ENCODE measurements at regions not wholly inside any gene's neighbourhood (a gene's known extent, or its start where the extent isn't known, plus 50 kb on each side); places are given as distances from the start of the nearest gene placed in this dataset.

- H3K9me1 ChIP-seq (replicated peaks; ENCODE audit: control insufficient read depth, extremely low read depth, insufficient read depth, low read length) = no peaks in the 10 kb centered on the region
- POLR2A ChIA-PET = no interaction called here
- H3K27ac ChIP-seq (ENCODE audit: insufficient read depth, low read depth, low read length) = no peak overlapping the region
- no TSS peak for BruUV-seq (replicated peaks)
- no peak for TF ChIP-seq MAX (IDR thresholded peaks at IDR 0.05; ENCODE audit: insufficient read depth, insufficient read length)
- TF ChIP-seq MYC (IDR thresholded peaks at IDR 0.05; ENCODE audit: low read depth, low read length) = no peak
- TF ChIP-seq CTCF (IDR thresholded peaks at IDR 0.05; ENCODE audit: extremely low read depth in 1 of 2, insufficient read depth in 1 of 2, low read depth in 1 of 2, low read length in 2 of 2) = no peak
- no peak for TF ChIP-seq POLR2AphosphoS5 (IDR thresholded peaks at IDR 0.05; ENCODE audit: insufficient read depth, low read depth, low read length)
- no peak for TF ChIP-seq GATA2 (IDR thresholded peaks at IDR 0.05; ENCODE audit: insufficient read depth, insufficient read length, low read depth, low read length)
- TF ChIP-seq POLR2A (IDR thresholded peaks at IDR 0.05; ENCODE audit: low read depth, low read length) = no peak
- no peak for TF ChIP-seq JUN (IDR thresholded peaks at IDR 0.05; ENCODE audit: borderline replicate concordance, insufficient read depth, insufficient read length, low read depth)
- no peak for TF ChIP-seq FOS (IDR thresholded peaks at IDR 0.05; ENCODE audit: borderline replicate concordance, insufficient read depth, low read length)
- no peak for TF ChIP-seq EZH2 (IDR thresholded peaks at IDR 0.05; ENCODE audit: borderline replicate concordance, low read depth, low read length, severe bottlenecking)
- dilution Hi-C loops (cut with MboI; ENCODE audit: extremely low pct_ligation_motif_present, low sequenced_read_pairs) (no loop called here), intact Hi-C loops (cut with micrococcal nuclease) (no loop called here)
- no peaks in the 10 kb centered on the region for H3K27me3 ChIP-seq (ENCODE audit: control insufficient read depth in 2 of 2, insufficient read depth in 2 of 2, low read length in 2 of 2)
- no peak overlapping the region for H3K9ac ChIP-seq (replicated peaks; ENCODE audit: extremely low read depth, insufficient read depth, low read length)
- FAIRE-seq (no peak), DNase-seq (ENCODE audit: low read depth, low spot score) (no peak)
- H3K9me3 ChIP-seq (replicated peaks; ENCODE audit: control insufficient read depth, insufficient read depth, low read length) = no peaks in the 10 kb centered on the region
- H3K79me2 ChIP-seq (ENCODE audit: control insufficient read depth, insufficient read depth, low read length) = no peaks in the 10 kb centered on the region
- H3K4me3 ChIP-seq (replicated peaks in 1 of 3; ENCODE audit: insufficient read depth in 1 of 3, low read depth in 1 of 3, low read length in 3 of 3) = no peak overlapping the region
- CTCF ChIA-PET = no interaction called here
- no peak overlapping the region for H2AFZ ChIP-seq (ENCODE audit: low read depth, low read length)
- H3K36me3 ChIP-seq (ENCODE audit: control insufficient read depth in 2 of 2, extremely low read depth in 1 of 2, insufficient read depth in 2 of 2, low read length in 2 of 2) = no peaks in the 10 kb centered on the region
- H3K4me1 ChIP-seq (ENCODE audit: control insufficient read depth, extremely low read depth, insufficient read depth, low read length) = no peaks in the 10 kb centered on the region
- no peak overlapping the region for H3K4me2 ChIP-seq (ENCODE audit: insufficient read depth, low read length)
- no peaks in the 10 kb centered on the region for H4K20me1 ChIP-seq (replicated peaks; ENCODE audit: control insufficient read depth, extremely low read depth, insufficient read depth, low read length)
Measured at GRCh38 chr2:168310580-168310979, 63.2 kb upstream of the STK39 start.

All from endothelial cell of umbilical vein (primary cell).